DOHH2 (cell line): ENCODE measurements at regions not wholly inside any gene's neighbourhood (a gene's known extent, or its start where the extent isn't known, plus 50 kb on each side); places are given as distances from the start of the nearest gene placed in this dataset.

ENCODE experiments used
- H3F3A ChIP-seq: fragments of 200-600 bp; sonication (generic), shearing (Covaris generic); 2 replicates; pipeline ENCODE4 v1.6.0; 2016; ENCODE audit warnings: antibody characterized with exemption, mild to moderate bottlenecking; ENCODE audit not compliant: control insufficient read depth, insufficient read depth
- H3K27ac ChIP-seq: fragments of 200-600 bp; sonication (generic); 2 replicates; pipeline ENCODE4 v1.5.1; 2014; ENCODE audit warnings: low read depth, mild to moderate bottlenecking, low read length, moderate library complexity
- H3K27me3 ChIP-seq: fragments of 200-600 bp; sonication (generic); 2 replicates; pipeline ENCODE4 v1.6.1; 2014; ENCODE audit warnings: mild to moderate bottlenecking, low read length, mixed read lengths; ENCODE audit not compliant: control insufficient read depth
- H3K36me3 ChIP-seq: fragments of 200-600 bp; sonication (generic); 2 replicates; pipeline ENCODE4 v1.6.1; 2014; ENCODE audit warnings: mild to moderate bottlenecking, low read length, moderate library complexity, mixed read lengths; ENCODE audit not compliant: control insufficient read depth
- H3K4me1 ChIP-seq: fragments of 200-600 bp; sonication (generic); 2 replicates; pipeline ENCODE4 v1.6.1; 2014; ENCODE audit warnings: mild to moderate bottlenecking, low read length, mixed read lengths; ENCODE audit not compliant: control insufficient read depth
- H3K4me2 ChIP-seq: fragments of 200-600 bp; sonication (generic); 2 replicates; pipeline ENCODE4 v1.6.0; 2014; ENCODE audit warnings: mild to moderate bottlenecking, low read length, moderate library complexity
- H3K4me3 ChIP-seq: fragments of 200-600 bp; sonication (generic); 2 replicates; pipeline ENCODE4 v1.5.1; 2014; ENCODE audit warnings: mild to moderate bottlenecking, low read length, mixed read lengths
- H3K79me2 ChIP-seq: fragments of 200-600 bp; sonication (generic); 2 replicates; pipeline ENCODE4 v1.6.1; 2014; ENCODE audit warnings: mild to moderate bottlenecking, low read length, mixed read lengths; ENCODE audit not compliant: control insufficient read depth
- H3K9me2 ChIP-seq: fragments of 200-600 bp; sonication (generic); replicated peaks from 2 replicates; pipeline ENCODE4 v1.6.1; 2014; ENCODE audit warnings: mild to moderate bottlenecking, low read length, mixed read lengths; ENCODE audit not compliant: control insufficient read depth
- H3K9me3 ChIP-seq: fragments of 200-600 bp; sonication (generic); 2 replicates; pipeline ENCODE4 v1.6.1; 2014; ENCODE audit warnings: antibody characterized with exemption, low read length, mixed read lengths; ENCODE audit not compliant: control insufficient read depth, insufficient read depth
- H4K20me1 ChIP-seq: fragments of 200-600 bp; sonication (generic); 2 replicates; pipeline ENCODE4 v1.6.0; 2014; ENCODE audit warnings: low read depth, mild to moderate bottlenecking, antibody characterized with exemption, low read length, moderate library complexity; ENCODE audit not compliant: control insufficient read depth, insufficient read depth
- EZH2phosphoT487 ChIP-seq: fragments of 200-600 bp; sonication (generic); IDR thresholded peaks from 2 replicates; pipeline ENCODE4 v1.6.1; 2017; ENCODE audit warnings: borderline replicate concordance, mild to moderate bottlenecking, antibody characterized with exemption, low read length, moderate library complexity, mixed read lengths
- TF ChIP-seq, protein P1 (sequence below): fragments of 200-600 bp; sonication (generic); IDR thresholded peaks from one replicate; pipeline ENCODE4 v1.5.1; 2014; ENCODE audit warnings: antibody characterized with exemption, mild to moderate bottlenecking, low read depth, low read length; ENCODE audit not compliant: poor library complexity, severe bottlenecking

DNA sequence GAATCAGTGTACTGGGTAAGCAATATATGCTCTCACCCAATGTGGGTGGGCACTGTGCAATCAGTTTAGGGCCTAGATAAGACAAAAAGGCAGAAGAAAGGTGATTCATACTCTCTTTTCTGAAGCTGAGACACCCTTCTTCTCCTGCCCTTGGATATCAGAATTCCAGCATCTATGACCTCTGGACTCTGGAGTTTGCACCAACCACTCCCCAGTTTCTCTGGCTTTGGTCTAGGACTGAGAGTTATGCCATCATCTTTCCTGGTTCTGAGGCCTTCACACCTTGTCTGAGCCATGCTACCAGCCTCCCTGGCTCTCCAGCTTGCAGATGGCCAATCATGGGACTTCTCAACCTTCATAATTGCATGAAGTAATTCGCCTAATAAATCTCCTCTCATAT is 724.6 kb upstream of the TYRP1 start:
- no peaks in the 10 kb centered on the region for H3K36me3 ChIP-seq
- H3K9me3 ChIP-seq = no peaks in the 10 kb centered on the region
- no peaks in the 10 kb centered on the region for H4K20me1 ChIP-seq
- H3K27ac ChIP-seq = no peak overlapping the region
- H3K4me2 ChIP-seq = no peak overlapping the region
- no peaks in the 10 kb centered on the region for H3K27me3 ChIP-seq
- H3K79me2 ChIP-seq = no peaks in the 10 kb centered on the region
- TF ChIP-seq, protein P1, sequence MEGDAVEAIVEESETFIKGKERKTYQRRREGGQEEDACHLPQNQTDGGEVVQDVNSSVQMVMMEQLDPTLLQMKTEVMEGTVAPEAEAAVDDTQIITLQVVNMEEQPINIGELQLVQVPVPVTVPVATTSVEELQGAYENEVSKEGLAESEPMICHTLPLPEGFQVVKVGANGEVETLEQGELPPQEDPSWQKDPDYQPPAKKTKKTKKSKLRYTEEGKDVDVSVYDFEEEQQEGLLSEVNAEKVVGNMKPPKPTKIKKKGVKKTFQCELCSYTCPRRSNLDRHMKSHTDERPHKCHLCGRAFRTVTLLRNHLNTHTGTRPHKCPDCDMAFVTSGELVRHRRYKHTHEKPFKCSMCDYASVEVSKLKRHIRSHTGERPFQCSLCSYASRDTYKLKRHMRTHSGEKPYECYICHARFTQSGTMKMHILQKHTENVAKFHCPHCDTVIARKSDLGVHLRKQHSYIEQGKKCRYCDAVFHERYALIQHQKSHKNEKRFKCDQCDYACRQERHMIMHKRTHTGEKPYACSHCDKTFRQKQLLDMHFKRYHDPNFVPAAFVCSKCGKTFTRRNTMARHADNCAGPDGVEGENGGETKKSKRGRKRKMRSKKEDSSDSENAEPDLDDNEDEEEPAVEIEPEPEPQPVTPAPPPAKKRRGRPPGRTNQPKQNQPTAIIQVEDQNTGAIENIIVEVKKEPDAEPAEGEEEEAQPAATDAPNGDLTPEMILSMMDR = no peak
- TF ChIP-seq EZH2phosphoT487 = no peak
- no peak overlapping the region for H3K4me3 ChIP-seq
- no peaks in the 10 kb centered on the region for H3K4me1 ChIP-seq
- H3K9me2 ChIP-seq = no peaks in the 10 kb centered on the region
- no peaks in the 10 kb centered on the region for H3F3A ChIP-seq

DNA sequence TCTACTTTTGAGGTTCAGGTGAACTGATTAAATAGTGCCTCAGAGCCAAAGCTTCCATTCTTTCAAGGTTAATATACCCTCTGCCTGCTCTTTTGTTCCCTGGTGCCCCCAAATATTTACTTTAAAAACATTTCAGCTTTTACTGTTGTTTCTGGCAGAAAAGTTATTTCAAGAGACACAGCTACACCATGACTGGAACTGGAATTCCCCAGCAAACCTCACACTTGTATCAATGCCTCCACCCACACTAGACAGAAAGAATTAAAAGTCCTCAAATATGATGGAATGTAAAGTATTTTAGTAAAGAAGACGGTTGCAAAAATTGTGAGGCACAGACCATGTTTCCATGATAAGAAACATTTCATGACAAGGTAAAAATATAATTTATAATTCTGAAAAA is 720.2 kb upstream of the TYRP1 start:
- H3K4me1 ChIP-seq = no peaks in the 10 kb centered on the region
- no peak for TF ChIP-seq EZH2phosphoT487
- TF ChIP-seq, protein P1 = no peak

DNA sequence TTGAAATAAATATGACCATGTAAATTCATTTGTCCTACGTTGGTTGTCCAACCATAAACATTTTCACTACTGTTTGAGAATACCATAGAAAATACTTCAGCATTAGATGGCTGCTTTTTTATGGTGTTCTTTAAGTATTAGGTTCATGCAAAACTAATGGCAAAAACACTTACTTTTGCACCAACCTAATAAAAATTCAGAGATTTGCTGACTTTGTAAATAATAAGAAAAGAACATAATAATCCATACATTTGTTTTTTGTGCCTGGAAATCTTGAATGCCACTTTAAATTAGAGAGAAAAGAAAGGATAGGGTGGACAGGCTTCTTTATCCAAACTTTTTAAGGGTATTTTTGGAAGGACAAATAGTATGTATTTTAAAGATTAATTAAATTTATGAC is 719.7 kb upstream of the TYRP1 start:
- Histone ChIP-seq H3K9me3 (no peaks in the 10 kb centered on the region), H4K20me1 (no peaks in the 10 kb centered on the region), H3K79me2 (no peaks in the 10 kb centered on the region), H3K4me2 (no peak overlapping the region), H3K9me2 (no peaks in the 10 kb centered on the region), H3K27ac (no peak overlapping the region), H3F3A (no peaks in the 10 kb centered on the region), H3K4me3 (no peak overlapping the region), H3K36me3 (no peaks in the 10 kb centered on the region), H3K27me3 (no peaks in the 10 kb centered on the region), H3K4me1 (no peaks in the 10 kb centered on the region)
- TF ChIP-seq, protein P1 = no peak
- TF ChIP-seq EZH2phosphoT487 = no peak

More for the DNA sequence above, 720.2 kb upstream of the TYRP1 start:
- H3K9me2 ChIP-seq = no peaks in the 10 kb centered on the region
- no peaks in the 10 kb centered on the region for H3F3A ChIP-seq
- H3K9me3 ChIP-seq = no peaks in the 10 kb centered on the region
- no peaks in the 10 kb centered on the region for H3K27me3 ChIP-seq
- no peak overlapping the region for H3K4me3 ChIP-seq
- no peaks in the 10 kb centered on the region for H4K20me1 ChIP-seq
- no peaks in the 10 kb centered on the region for H3K79me2 ChIP-seq
- H3K36me3 ChIP-seq = no peaks in the 10 kb centered on the region
- no peak overlapping the region for H3K27ac ChIP-seq
- no peak overlapping the region for H3K4me2 ChIP-seq

DNA sequence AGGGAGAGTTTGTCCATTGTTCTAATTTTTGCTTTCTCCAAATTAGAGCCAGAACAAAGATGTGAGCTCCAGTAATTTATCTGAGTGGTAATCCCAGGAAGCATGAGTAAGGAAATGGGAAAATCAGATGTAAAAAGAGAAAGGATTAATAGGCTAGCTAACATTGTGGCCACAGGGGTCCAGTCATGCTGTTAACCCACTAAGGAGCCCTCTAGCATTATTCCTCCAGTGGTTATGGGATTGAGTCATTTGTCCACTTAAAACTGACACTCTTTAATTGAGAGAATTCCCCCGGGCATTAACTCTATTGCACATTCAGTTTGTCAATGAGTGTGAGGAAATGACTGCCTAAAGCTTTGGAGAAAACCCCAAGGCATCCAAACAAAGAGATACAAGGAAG is 700.3 kb upstream of the TYRP1 start:
- no peaks in the 10 kb centered on the region for H4K20me1 ChIP-seq
- no peaks in the 10 kb centered on the region for H3K36me3 ChIP-seq
- no peak overlapping the region for H3K4me2 ChIP-seq
- no peak overlapping the region for H3K27ac ChIP-seq
- H3F3A ChIP-seq = no peaks in the 10 kb centered on the region
- peaks cover 8% of the 10 kb centered on the region; the same call in 1 of the 2 replicates for H3K9me3 ChIP-seq
- TF ChIP-seq, protein P1 = no peak
- no peak for TF ChIP-seq EZH2phosphoT487
- no peaks in the 10 kb centered on the region for H3K27me3 ChIP-seq
- no peaks in the 10 kb centered on the region for H3K9me2 ChIP-seq
- no peak overlapping the region for H3K4me3 ChIP-seq
- H3K4me1 ChIP-seq = no peaks in the 10 kb centered on the region
- H3K79me2 ChIP-seq = no peaks in the 10 kb centered on the region
